Stimulated activated CD4-positive, alpha-beta T cell treated with anti-CD3 and anti-CD28 coated beads, Interleukin-2, amount 100 ng/mL, for 4 hours (primary cell): ENCODE measurements at regions not wholly inside any gene's neighbourhood (a gene's known extent, or its start where the extent isn't known, plus 50 kb on each side); places are given as distances from the start of the nearest gene placed in this dataset.
"Not testable (repeated sequence)": the region's sequence is repeated elsewhere in the genome, so short reads cannot be mapped to it uniquely, and the experiment has no call there.

Experiments used
- DNase-seq: peaks from one replicate; pipeline ENCODE4 v3.0.0-alpha.2; 2020; ENCODE audit warnings: low read depth

DNA sequence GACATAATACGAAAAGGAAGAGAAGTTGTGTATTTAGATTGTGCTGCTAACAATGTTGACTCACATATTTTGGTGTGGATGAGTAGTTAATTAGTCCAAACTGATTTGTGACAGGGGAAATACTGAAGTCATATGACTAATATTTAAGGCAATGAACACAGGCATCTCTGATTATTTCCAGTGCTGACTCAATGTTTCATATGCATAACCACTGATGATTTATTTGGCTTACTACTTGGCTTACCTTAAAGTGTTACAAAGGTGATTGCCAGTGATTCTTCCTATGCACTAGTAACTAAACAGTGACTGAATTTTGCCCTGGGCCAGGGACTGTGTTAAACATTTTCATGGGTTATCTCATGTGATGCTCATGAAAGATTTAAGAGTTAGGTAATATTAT lies 722.6 kb downstream of the METTL4 start:
- DNase-seq = no peak

DNA sequence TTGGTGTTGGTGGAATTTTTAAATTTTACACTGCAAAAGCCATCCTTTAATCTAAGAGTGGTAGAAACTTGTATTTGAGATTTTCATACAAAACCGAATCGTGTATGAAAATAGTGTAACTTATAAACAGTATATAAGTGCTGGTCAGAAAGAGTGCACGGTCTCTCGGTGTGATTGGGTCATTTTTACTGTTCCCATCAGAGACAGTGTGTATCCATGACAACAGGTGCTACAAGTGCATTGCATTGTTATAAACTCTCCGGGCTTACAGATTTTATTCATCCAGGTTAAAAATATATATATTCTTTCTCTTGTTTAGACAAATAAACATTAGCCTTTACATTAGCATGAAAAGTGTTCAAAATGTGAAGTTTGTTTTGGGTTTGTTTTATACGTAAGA lies 721.9 kb downstream of the METTL4 start:
- DNase-seq = no peak

DNA sequence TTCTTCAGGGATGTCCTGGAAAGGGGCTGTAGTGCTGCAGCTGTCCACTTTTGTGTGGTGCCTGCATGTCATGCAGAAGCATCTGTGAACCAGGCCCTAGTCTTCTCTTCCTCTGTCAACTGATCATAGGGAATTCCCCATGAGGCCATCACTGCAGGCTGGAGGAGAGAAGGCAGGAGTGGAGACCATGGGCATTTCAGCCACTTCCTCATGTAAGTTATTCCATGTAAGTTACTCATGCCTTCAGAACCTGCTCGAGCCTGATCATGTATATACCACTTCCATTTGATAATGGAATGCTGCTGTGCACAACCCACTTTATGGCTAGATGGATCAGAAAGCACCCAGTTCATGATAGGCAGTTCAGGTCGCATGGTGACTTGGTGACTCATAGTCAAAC lies 714.0 kb downstream of the METTL4 start:
- DNase-seq = not testable (repeated sequence)

DNA sequence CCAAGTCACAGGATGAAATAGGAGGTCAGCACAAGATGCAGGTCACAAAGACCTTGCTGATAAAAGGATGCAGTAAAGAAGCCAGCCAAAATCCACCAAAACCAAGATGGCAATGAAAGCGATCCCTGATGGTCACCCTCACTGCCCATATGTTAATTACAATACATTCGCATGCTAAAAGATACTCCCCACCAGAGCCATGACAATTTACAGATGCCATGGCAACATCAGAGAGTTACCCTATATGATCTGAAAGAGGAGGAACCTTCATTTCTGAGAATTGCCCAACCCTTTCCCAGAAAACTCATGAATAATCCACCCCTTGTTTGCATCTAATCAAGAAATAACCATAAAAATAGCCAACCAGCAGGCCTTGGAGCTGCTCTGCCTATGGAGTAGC lies 709.8 kb downstream of the METTL4 start:
- DNase-seq = no peak

DNA sequence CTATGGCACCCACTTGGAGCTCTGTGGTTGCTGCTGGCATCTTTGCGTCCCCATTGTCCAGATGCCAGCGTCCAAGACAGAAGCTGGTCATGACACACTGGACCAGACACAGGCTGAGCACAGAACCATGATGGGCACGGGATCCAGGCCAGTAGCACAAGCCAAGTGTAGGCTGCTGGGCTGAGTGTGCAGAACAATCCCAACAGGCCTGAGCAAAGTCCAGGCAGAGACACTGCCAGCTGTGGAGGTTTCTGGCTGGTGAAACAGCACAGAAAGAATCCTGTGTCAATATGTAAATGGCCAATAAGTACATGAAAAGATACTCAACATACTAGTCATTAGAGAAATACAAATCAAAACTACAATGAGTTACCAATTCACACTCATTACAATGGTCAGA lies 705.4 kb downstream of the METTL4 start:
- no peak for DNase-seq

DNA sequence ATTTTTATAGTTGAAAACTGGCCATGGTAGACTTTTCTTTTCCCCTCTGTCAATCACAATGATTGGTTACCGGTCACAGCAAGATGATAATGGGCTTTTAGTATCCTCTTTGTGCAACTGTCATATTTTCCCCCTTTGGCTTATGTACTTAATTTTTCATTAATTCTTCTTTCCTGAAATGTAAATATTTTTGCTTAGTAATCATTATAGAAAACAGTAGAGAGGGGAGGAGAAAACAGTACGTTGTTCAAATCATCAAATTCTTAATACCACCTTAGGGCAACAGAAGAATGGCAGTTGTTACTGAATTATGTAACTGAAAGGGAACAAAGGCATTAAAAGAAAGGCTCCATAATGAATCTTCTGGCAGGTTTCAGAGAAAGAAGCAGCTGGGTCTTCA lies 699.0 kb downstream of the METTL4 start:
- no peak for DNase-seq

DNA sequence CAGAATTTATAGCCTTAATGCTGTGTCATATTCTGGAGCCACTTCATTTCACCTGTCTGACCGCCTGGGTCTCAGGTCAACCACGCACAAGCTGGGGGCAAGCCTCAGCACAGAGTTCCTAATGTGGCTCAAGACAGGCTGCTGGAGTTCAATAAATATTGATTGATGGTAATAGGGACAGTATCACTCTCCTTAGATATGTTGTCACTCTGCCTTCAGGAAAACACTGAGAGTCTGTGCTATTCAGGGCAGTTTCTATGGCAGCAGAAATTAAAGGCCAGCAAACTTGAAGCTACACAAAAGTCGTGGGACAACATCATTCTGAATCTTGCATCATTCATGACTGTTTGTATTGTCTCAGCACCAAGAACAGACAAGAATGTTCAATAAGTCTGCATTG lies 696.1 kb downstream of the METTL4 start:
- DNase-seq = no peak

DNA sequence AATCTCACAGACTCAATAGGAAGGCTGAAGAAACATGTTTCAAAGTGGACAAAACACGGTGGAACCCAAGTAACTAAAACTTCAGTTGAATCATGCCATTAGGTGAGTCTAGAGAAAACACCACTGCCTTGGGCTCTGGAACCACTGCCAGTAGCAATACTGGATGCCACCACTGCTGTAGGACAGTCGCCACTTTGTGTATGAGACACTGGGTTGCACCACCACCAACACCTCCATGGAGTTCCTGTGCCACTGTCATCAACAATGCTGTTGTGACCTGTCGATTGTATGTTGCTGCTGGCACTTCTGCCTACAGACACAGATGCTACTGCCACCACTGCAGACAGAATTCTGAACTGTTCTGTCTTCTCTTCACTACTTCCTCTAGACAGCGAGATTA lies 686.7 kb downstream of the METTL4 start:
- no peak for DNase-seq

DNA sequence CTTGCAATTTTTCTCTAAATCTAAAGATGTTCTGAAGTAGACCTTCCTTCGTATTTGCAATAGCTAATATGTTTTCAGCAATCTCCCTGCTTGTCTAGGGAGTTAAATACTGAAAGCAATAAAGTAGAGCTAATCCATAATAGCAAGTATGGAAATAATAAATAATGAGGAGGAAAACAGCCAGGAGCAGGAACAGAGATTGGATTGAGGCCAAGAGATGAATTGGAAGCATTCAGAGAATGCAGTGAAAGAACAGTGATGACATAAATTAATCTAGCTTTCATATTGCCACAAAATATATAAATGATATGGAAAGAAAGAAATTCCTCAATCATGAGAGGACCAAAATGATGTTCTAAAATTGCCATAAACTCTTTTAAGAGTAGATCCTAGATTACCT lies 679.7 kb downstream of the METTL4 start:
- DNase-seq = no peak

DNA sequence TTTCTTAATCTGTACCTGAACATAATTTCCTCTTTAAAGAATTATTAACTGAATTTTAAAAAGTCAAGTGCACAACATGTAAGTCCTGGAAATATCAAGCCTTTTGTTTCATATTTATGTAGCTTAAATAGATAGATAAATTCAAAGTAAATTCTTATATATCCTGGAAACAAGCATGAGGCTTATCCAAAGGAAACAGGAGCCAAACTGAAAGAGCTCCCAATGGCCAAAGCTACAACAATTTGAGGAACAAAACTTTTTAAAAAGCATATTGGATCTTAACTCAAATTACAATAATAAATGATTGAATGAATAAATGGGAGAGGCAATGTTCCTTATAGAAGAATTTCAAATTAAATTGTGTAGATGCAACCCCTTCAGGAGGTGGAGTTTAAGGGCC lies 679.1 kb downstream of the METTL4 start:
- no peak for DNase-seq

DNA sequence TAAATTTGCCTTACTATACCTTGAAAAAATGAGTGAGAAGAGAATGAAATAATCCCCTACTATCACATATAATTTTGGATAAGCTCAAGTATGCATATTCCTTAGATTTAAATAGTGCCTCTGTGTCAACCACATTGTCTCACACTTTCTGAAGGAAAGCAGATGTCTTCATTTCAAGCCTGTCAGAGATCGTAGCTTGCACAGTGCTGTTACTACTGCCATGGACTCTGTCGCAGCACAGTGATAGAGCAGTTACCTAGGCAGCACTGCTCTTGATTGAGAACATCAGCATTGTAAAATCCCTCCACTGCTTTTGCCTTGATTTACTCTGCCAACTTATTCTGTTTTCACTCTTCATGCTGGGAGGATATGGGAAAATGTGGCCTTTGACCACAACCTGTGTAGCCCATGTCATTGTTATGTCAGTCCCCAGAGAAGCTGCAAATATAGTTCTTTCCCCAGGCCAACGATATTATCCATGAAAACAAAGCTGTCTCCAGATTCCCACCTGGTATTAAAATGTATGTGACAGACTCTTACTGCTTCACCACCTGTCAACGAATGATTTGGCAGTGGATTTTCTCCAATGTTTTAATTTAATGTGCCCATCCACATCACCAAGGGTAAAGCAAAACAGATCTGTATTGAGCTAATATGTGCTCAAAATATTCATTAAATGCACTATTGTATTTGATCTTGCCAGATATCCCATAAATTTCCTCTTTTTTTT lies 675.7 kb downstream of the METTL4 start:
- DNase-seq = no peak

DNA sequence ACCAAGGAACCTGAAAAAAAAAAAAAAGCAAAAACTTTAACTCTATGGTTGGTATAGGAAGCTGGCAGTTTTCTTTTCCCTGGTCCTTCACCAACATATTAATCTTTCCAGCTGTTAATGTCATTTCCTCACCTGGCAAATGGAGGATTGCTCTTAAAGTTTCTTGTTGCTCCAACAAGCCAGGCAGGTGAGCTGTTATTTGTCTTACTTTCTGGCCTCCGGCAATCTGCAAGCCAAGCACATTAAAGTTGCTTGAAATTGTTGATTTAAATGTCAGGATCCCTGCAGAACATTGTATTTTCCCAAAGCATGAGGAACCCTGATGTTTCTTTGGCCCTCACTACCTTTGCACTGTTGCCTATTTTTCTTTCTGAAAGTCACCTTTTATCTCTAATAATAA lies 664.9 kb downstream of the METTL4 start:
- no peak for DNase-seq

DNA sequence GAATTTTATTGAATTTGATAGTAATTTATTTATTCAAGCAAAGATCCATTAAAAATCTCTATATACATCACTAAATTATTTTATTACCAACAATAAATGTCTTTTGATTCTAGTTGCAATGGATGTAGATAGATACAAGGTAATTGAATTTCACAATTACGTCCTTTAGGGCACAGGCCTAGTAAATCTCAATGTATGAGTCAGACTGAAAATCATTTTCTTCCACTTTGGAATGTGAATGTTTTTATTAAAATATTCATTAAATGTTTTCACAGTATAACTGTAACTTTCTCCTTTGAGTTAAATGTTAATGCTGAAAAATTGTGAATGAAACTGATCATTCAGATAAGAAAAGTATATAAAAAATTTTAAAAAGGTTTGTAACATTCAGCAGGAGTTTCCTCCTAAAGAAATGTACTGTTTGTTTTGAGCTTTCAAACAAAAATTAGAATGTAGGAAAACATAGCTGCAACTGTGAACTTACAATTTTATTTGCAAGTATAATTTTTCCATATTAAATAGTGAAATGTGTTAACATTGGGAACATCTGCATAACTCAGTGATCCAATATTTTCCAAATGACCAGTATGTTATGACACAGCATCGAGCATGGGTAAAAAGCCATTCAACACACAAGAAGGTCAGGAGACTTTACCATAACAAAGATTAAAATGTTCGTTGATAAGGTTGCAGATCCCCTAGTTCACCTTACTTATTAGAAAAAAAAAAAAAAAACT lies 663.7 kb downstream of the METTL4 start:
- no peak for DNase-seq

DNA sequence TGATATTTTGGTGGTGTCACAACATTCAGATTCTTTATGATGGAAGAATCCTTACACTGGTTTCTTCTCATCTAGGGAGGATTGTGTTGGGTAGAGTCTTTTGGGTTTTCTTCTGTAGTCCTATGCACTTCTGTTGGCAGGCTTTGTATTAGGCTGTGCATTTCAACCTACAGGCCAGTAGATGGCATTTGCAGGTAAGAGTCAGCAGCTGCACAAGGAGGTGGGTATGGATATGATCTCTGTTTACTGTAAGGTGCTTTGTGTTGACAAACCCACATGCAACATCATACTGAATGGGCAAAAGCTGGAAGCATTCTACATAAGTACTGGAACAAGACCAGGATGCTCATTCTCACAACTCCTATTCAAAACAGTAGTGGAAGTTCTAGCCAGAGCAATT lies 656.8 kb downstream of the METTL4 start:
- no peak for DNase-seq

DNA sequence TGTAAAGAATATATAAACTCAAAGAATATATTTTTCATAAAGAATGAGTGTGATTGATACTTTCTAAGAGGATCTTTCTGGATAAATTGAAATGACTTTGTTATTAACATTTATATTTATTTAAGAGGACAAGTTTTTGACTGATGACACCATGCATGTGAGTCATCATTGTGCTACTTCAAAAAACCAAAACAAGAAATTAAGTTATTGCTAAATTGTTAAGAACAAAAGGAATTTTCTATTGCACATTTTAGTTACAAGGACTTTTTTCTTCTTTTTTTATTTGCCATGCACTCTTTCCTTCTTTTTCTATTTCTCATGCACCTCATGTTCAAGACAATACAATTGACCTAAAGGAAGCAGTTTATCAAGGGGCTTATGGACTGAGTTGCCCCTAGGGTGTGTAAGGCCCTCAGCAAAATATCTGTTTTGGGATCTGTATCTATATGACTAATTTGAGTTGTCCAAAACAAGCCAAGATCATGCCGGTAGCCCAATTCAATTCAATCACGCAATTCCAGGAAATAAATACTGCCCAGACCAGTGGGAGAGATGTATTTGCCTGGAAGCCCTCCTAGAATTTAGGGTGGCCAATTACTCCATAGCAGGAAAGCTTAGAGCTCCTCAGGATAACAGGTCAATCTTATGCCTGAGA lies 654.3 kb downstream of the METTL4 start:
- DNase-seq = no peak

DNA sequence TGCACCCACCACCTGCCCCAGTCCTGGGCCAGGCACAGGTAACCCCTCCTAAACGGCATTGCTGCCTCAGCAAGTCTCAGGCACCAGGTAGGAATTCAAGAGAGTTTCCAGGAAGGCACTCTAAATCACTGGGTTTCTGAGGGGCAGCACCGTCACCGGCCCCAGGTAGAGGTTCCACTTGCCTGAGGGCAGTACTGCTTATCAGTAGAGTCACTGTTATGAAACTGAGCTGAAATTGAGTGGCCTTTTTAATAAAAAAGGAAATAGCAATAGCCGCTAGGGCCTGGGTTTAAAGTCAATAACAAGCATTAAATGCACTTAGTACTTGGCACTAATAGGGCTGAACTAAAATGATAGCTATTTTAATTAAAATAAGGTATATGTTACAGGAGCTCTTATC lies 653.7 kb downstream of the METTL4 start:
- DNase-seq = no peak

DNA sequence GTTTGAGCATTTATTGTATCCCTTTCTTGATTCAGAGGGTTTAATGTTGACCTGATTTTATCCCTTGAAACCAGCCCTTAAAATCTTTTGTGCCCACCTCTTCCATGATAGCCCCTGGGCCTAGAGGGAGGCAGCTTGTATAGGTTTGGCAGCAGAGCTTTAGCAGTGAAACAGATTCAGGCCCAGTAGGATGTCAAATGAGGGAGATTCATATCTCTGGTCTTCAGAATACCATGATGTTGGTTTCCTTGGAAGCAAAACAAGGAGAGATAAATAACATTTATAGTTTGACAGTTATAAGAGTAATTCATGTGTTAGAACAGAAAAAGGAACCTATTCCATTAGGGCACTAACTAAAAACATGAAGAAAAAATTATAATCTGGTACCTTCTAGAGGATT lies 649.2 kb downstream of the METTL4 start:
- DNase-seq = no peak

DNA sequence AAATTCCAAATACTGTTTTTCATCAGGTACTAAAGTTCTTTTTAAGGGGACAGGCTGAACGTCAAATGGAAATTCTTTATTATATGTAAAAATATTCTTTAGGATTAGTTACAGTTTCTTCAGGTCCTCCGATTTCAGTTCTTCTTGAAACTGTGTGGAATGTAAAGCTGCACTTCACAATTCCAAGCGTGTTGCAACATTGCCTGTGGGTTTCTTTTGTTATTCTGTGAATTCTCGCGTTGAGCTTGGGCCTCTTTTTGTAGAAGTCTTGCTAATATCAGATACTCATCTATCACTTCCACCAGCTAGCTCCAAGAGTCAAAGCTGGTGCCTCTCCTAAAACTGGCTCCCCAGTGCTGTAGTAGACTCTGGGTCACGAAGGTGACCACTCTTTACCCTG lies 642.6 kb downstream of the METTL4 start:
- no peak for DNase-seq

DNA sequence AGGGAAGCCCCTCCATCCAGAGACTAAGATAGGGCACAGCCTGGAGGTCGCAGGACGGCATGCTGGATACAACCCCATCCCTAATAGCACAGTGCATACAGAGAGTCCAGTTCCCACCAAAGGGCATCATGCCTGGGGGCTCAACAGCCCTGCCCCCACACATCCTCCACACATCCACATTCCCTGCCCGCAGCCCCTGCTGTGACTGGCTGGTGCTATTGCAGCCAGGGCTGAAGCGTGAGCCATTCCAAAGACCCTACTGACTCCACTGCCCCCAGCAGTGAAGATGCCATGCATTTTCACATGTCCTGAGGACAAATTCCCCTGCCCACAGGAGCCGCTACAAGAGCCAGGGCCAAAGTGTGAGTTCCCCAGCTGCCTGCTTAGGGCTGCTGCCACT lies 641.6 kb downstream of the METTL4 start:
- no peak for DNase-seq

DNA sequence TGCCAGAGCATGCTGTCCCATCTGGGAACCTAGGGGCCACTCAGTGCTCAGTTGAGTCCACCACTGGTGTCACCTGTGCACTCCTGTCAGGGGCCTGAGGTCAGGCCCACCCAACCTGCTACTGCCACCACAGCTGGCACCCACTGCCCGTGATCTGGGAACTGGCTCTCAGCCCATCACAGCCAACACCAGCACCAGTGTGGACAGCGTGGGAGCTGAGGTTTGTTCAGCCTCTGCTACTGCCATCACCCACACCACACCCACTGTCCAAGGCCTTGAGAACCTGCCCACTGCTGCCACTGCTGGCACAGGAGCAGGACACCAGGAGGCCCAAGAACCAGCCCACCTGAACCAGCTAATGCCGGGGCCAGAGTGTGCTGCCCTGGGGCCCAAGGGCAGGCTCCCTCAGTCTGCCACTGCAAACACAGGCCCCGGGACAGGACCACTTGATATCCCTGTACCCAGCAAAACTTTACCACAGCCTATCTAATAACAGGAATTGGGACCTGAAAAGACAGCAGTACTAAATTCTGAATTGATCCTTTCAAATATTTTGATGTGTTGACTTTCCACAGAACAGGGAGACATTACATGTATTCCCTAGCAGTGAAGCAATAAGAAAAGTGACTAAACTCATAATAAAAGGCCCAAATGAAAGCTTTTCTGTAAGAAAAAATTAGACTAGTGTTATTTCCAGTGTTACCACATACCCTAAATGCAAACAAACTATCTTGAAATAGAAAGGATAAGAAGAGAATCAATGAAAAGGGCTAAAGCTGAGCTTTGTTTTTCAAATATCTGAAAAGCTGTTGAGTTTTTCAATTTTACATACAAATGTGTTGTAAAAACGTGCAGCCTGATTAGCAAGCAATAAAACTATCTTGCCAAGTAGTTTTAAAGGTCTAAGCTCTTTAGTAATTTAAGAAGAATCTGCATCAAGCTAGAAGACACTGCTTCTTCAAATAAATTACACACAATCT lies 640.7 kb downstream of the METTL4 start:
- DNase-seq = no peak

DNA sequence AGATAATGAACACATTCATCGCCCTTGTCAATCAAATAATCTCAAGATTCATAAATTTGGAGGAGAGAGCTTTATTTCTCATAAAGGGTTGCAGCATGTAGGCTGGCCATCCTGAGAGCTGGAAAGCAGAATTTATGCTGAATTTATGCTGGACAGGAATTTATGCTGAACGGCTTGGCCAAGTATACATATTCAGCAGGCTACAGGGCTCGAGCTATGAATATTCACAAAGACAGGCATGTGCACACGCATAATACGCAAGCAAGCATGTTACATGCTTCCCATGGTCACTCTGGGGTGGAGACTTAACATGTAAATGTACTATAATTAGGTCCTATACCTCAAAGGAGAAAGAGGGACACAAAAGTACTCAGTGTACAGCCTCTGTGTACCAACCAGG lies 618.8 kb downstream of the METTL4 start:
- DNase-seq = no peak
